ENCODE measurements at regions not wholly inside any gene's neighbourhood (a gene's known extent, or its start where the extent isn't known, plus 50 kb on each side); places are given as distances from the start of the nearest gene placed in this dataset.

- no peak for DNase-seq (ENCODE audit: low spot score)
Observed at GRCh38 chr2:57957238-57957637, 89.4 kb upstream of the VRK2 start.

GRCh38 chr2:57959390-57959789, 87.2 kb upstream of the VRK2 start:
- no peak for DNase-seq (ENCODE audit: low spot score)

- no peak for DNase-seq (ENCODE audit: low spot score)
Observed at GRCh38 chr2:57962861-57963260, 83.7 kb upstream of the VRK2 start.

- no peak for DNase-seq (ENCODE audit: low spot score)
Observed at GRCh38 chr2:57965219-57965618, 81.4 kb upstream of the VRK2 start.

- DNase-seq (ENCODE audit: low spot score) = no peak
Observed at GRCh38 chr2:57965961-57966360, 80.6 kb upstream of the VRK2 start.

GRCh38 chr2:57973621-57974186, 72.9 kb upstream of the VRK2 start:
- DNase-seq (ENCODE audit: low spot score) = no peak

- no peak for DNase-seq (ENCODE audit: low spot score)
Observed at GRCh38 chr2:57979158-57979557, 67.4 kb upstream of the VRK2 start.

- no peak for DNase-seq (ENCODE audit: low spot score)
Observed at GRCh38 chr2:57981083-57981768, 65.4 kb upstream of the VRK2 start.

GRCh38 chr2:57987835-57988573, 58.6 kb upstream of the VRK2 start:
- DNase-seq (ENCODE audit: low spot score) = no peak

GRCh38 chr2:57990118-57990725, 56.4 kb upstream of the VRK2 start:
- DNase-seq (ENCODE audit: low spot score) = no peak

Data from HuH-7.5 (cell line).